Sigmoid colon (tissue), 6 donors: ENCODE measurements at regions not wholly inside any gene's neighbourhood (a gene's known extent, or its start where the extent isn't known, plus 50 kb on each side); places are given as distances from the start of the nearest gene placed in this dataset.

Source experiments
- DNase-seq: peaks from one replicate; pipeline ENCODE4 v3.0.0-alpha.2; 2019
- H3K27ac ChIP-seq, 4 donors: fragments of 200-600 bp; sonication (generic); one replicate each; pipeline ENCODE4 v1.5.1; 2016 to 2019; ENCODE audit warnings: mild to moderate bottlenecking in 1 of 4
- H3K27me3 ChIP-seq, 3 donors: fragments of 200-600 bp; sonication (generic); one replicate each; pipeline ENCODE4 v1.5.1; 2019; ENCODE audit warnings: mild to moderate bottlenecking in 1 of 3
- H3K36me3 ChIP-seq, 4 donors: fragments of 200-600 bp; sonication (generic); one replicate each; pipeline ENCODE4 v1.5.1; 2016 to 2019
- H3K4me1 ChIP-seq, 4 donors: fragments of 200-600 bp; sonication (generic); one replicate each; pipeline ENCODE4 v1.5.1; 2017 to 2019
- H3K4me3 ChIP-seq, 4 donors: fragments of 200-600 bp; sonication (generic); one replicate each; pipeline ENCODE4 v1.5.1; 2017 to 2019; ENCODE audit warnings: mild to moderate bottlenecking in 2 of 4, moderate library complexity in 1 of 4
- H3K9me3 ChIP-seq, 4 donors: fragments of 200-600 bp in 3 of 4; sonication (generic) in 3 of 4; one replicate each; pipeline versions ENCODE4 v1.5.1 to v1.6.1; 2013 to 2019
- EP300 ChIP-seq, 4 donors: sonication (generic); formaldehyde crosslinking; IDR thresholded peaks; one replicate each; pipeline ENCODE4 v1.6.1; 2017; ENCODE audit warnings: antibody characterized with exemption in 4 of 4
- POLR2A ChIP-seq, 2 donors: fragments of 450-650 bp; IDR thresholded peaks; one replicate each; pipeline ENCODE4 v1.6.1; 2016; ENCODE audit warnings: antibody characterized with exemption in 2 of 2, mild to moderate bottlenecking in 2 of 2, moderate library complexity in 2 of 2
- POLR2AphosphoS5 ChIP-seq, 4 donors: sonication (generic); formaldehyde crosslinking; IDR thresholded peaks; one replicate each; pipeline ENCODE4 v1.6.1; 2017; ENCODE audit warnings: antibody characterized with exemption in 4 of 4
- WGBS, 2 donors: extraction: QIAGEN DNeasy Blood & Tissue Kit; methylation state at CpG; one replicate each; pipeline ENCODE4 v1.1.7; 2013; 5-methylcytosine and 5-hydroxymethylcytosine counted together
- intact Hi-C: fragments of 100-400 bp; cut with DNase I; formaldehyde crosslinking; loops from one replicate; pipeline ENCODE4 v1.15.1; 2023
- TF ChIP-seq, protein P1 (sequence below), 4 experiments: fragments of 450-650 bp in 3 of 4; fragments of 200-600 bp in 1 of 4; IDR thresholded peaks; one replicate each; pipeline ENCODE4 v1.5.1; 2016 to 2019; ENCODE audit warnings: antibody characterized with exemption in 4 of 4, mild to moderate bottlenecking in 3 of 4, moderate library complexity in 2 of 4
- donor health status: healthy with polysubstance abuse.
- donor health status: healthy.

DNA sequence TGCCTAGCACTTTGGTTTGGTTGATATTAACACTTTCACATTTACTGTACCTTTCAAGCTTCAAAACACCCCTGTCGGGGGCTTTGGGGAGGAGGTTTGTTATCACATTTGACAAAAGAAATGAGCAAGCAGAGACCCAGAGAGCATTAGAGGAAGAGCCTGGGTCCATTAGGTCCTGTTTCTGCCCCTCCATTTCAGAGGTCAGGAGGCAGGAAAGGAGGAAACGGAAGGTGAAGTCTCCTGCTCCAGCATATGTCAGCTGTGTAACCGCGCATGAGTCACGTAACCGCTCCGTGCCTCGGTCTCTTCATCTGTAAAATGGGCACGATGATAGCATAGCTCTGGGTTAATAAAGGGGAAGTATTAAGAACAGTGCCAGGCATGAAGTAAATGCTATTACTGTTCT is 201.9 kb upstream of the BCOR start:
- WGBS, 2 donors = 74 to 79% methylated on average over 9 of the region's 9 CpGs
- intact Hi-C loops = no loop called here
- H3K27ac ChIP-seq = no peak overlapping the region
- no peak overlapping the region for H3K4me3 ChIP-seq
- no peaks in the 10 kb centered on the region for H3K36me3 ChIP-seq
- no peak for TF ChIP-seq POLR2AphosphoS5 (IDR thresholded peaks at IDR 0.05)
- TF ChIP-seq EP300 (IDR thresholded peaks at IDR 0.05) = no peak
- TF ChIP-seq, protein P1, sequence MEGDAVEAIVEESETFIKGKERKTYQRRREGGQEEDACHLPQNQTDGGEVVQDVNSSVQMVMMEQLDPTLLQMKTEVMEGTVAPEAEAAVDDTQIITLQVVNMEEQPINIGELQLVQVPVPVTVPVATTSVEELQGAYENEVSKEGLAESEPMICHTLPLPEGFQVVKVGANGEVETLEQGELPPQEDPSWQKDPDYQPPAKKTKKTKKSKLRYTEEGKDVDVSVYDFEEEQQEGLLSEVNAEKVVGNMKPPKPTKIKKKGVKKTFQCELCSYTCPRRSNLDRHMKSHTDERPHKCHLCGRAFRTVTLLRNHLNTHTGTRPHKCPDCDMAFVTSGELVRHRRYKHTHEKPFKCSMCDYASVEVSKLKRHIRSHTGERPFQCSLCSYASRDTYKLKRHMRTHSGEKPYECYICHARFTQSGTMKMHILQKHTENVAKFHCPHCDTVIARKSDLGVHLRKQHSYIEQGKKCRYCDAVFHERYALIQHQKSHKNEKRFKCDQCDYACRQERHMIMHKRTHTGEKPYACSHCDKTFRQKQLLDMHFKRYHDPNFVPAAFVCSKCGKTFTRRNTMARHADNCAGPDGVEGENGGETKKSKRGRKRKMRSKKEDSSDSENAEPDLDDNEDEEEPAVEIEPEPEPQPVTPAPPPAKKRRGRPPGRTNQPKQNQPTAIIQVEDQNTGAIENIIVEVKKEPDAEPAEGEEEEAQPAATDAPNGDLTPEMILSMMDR (IDR thresholded peaks at IDR 0.05) = no peak
- TF ChIP-seq POLR2A (IDR thresholded peaks at IDR 0.05) = no peak
- no peaks in the 10 kb centered on the region for H3K9me3 ChIP-seq
- peaks cover 0 to 10% (median 5%) of the 10 kb centered on the region in 4 donors for H3K4me1 ChIP-seq
- H3K27me3 ChIP-seq = no peaks in the 10 kb centered on the region
- DNase-seq = no peak

DNA sequence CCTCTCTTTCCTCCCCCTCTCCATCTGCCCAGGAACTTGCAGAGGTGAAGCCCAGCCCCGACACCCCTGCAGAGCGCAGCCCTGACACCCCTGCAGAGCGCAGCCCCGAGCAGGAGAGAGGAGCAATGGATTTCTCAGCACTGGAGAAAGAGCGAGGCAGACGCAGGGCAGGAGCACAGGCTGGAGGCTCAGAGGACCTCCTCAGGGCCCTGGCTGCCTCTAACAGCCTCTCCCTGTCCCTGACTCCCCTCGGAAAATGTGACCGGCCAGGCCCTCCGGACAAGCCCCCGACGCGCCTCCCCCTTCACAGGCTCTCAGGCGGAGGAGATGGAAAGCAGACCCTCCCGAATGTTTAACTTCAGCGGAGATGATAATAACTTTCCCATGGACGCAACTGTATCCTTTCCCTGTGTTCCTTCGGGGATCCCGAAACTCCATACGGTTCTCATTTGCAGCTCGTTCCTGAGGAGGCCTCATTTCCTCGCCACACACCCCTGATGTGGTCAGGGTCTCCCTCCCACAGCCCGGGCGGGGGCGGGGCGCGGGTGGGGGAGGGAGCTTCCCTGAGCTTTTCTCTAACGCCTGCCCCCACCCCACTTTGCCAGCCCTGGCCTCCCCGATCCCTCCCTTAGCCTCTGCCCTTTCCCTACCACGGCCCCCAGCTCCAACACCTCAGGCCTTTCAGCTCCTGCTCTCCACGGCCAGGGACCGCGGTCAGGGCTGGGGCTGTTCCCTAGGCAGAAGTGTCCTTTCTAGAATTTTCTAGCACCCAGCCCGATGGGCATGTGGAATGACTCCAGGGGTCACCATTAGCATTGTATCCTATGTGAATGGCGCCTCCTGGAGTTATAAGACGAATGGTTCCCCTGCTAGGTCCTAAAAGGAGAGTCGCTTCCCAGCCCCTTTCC is 201.1 kb upstream of the BCOR start:
- H3K36me3 ChIP-seq = no peaks in the 10 kb centered on the region
- peaks cover 0 to 10% (median 5%) of the 10 kb centered on the region in 4 donors for H3K4me1 ChIP-seq
- TF ChIP-seq, protein P1 (IDR thresholded peaks at IDR 0.05) = no peak
- TF ChIP-seq POLR2AphosphoS5 (IDR thresholded peaks at IDR 0.05) (no peak), POLR2A (IDR thresholded peaks at IDR 0.05) (no peak), EP300 (IDR thresholded peaks at IDR 0.05) (no peak)
- no peak overlapping the region for H3K4me3 ChIP-seq
- no peaks in the 10 kb centered on the region for H3K27me3 ChIP-seq
- intact Hi-C loops = no loop called here
- peak overlapping the region in 1 of 4 donors; percentile 27 for H3K27ac ChIP-seq
- H3K9me3 ChIP-seq = no peaks in the 10 kb centered on the region
- 70 to 82% methylated on average over 36 of the region's 36 CpGs for WGBS, 2 donors
- no peak for DNase-seq

DNA sequence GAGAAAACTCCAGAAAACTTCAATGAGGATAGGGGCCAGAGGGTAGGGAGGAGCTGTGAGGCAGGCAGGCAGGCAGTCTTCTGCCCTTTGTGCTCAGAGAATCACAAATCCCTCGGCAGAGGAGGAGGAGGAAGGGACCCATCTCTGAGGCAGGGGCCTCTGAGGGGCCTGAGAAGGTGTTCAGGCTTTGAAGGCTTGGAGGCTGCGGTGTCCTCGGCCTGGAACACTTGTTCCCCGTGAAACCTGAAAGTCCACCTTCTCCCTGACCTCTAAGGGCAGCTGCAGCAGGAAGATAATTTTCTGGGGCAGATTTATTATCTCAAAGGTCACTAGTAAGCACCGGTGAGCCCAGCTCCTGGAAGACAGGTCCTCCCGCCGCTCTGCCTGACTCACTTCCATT is 200.3 kb upstream of the BCOR start:
- Histone ChIP-seq H3K4me1 (peaks cover 0 to 10% (median 5%) of the 10 kb centered on the region in 4 donors), H3K27ac (no peak overlapping the region)

DNA sequence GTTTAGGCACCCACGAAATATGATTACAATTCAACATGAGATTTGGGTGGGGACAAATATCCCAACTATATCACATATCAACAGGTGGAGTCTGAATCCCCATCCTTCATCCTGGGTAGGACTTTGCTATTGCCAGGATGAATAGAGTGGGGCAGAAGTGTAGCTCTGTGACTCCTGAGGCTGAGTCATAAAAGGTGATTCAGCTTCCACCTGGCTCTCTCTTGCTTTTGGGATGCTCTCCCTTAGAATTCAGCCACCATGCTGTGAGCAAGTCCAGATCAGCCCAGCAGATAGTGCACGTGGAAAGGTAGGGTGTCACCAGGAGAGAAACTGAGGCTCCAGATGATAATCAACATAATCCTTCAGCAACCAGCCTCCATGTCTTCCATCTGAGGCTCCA is 193.8 kb upstream of the BCOR start:
- intact Hi-C loops = no loop called here
- DNase-seq = no peak

More for the DNA sequence above, 200.3 kb upstream of the BCOR start:
- TF ChIP-seq, protein P1 (IDR thresholded peaks at IDR 0.05) = no peak
- TF ChIP-seq EP300 (IDR thresholded peaks at IDR 0.05) (no peak), POLR2A (IDR thresholded peaks at IDR 0.05) (no peak), POLR2AphosphoS5 (IDR thresholded peaks at IDR 0.05) (no peak)
- H3K36me3 ChIP-seq = no peaks in the 10 kb centered on the region
- H3K4me3 ChIP-seq = no peak overlapping the region
- H3K27me3 ChIP-seq = no peaks in the 10 kb centered on the region
- no peak for DNase-seq
- intact Hi-C loops = no loop called here
- 35 to 72% methylated on average over 7 of the region's 7 CpGs for WGBS, 2 donors
- no peaks in the 10 kb centered on the region for H3K9me3 ChIP-seq

More for the DNA sequence above, 193.8 kb upstream of the BCOR start:
- Histone ChIP-seq H3K4me1 (no peaks in the 10 kb centered on the region), H3K36me3 (no peaks in the 10 kb centered on the region), H3K9me3 (no peaks in the 10 kb centered on the region), H3K27ac (no peak overlapping the region), H3K4me3 (no peak overlapping the region), H3K27me3 (no peaks in the 10 kb centered on the region)
- TF ChIP-seq POLR2A (IDR thresholded peaks at IDR 0.05) = no peak
- no peak for TF ChIP-seq EP300 (IDR thresholded peaks at IDR 0.05)
- TF ChIP-seq, protein P1 (IDR thresholded peaks at IDR 0.05) = no peak
- no peak for TF ChIP-seq POLR2AphosphoS5 (IDR thresholded peaks at IDR 0.05)
- WGBS, 2 donors = 84 to 94% methylated on average over 2 of the region's 2 CpGs
